ENCODE measurements at regions not wholly inside any gene's neighbourhood (a gene's known extent, or its start where the extent isn't known, plus 50 kb on each side); places are given as distances from the start of the nearest gene placed in this dataset.

DNA sequence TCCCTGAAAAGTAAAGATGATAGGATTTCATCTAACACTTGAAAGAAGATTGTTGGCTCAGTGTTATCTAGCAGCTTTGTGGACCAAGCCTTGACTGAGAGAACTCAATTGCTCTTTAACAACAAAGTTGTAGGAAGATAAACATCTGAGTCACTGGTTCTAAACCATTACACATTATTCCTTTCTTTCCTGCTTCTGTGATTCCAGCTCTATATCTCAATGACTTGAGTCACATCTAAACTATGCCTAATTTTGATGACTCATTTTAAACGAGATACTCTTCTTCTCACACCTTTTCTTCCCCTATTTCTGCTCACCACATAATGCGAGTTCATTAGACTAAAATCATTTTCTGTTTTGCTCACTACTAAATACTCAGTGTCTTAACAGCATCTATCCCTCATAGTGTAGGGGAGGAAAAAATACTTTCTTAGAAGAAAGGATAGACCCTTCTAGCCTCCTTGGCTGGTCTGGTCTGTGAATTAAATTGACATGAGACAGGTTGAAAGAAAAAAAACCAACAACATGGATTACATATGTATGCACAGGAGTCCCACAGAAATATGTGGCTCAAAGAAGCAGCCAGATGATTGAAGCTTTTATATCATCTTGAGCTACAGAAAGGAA is 201.4 kb downstream of the C12orf50 start:
- Histone ChIP-seq H3K4me3 (ENCODE audit: low read depth, low read length) (no peak overlapping the region), H3K27me3 (ENCODE audit: control insufficient read depth, insufficient read depth, low read length) (no peaks in the 10 kb centered on the region), H3K36me3 (ENCODE audit: control insufficient read depth, insufficient read depth, low read length) (no peaks in the 10 kb centered on the region)
- DNase-seq (ENCODE audit: low read depth): no peak
- ChIA-PET CTCF (no interaction called here), POLR2A (no interaction called here)
- TF ChIP-seq, protein P1, sequence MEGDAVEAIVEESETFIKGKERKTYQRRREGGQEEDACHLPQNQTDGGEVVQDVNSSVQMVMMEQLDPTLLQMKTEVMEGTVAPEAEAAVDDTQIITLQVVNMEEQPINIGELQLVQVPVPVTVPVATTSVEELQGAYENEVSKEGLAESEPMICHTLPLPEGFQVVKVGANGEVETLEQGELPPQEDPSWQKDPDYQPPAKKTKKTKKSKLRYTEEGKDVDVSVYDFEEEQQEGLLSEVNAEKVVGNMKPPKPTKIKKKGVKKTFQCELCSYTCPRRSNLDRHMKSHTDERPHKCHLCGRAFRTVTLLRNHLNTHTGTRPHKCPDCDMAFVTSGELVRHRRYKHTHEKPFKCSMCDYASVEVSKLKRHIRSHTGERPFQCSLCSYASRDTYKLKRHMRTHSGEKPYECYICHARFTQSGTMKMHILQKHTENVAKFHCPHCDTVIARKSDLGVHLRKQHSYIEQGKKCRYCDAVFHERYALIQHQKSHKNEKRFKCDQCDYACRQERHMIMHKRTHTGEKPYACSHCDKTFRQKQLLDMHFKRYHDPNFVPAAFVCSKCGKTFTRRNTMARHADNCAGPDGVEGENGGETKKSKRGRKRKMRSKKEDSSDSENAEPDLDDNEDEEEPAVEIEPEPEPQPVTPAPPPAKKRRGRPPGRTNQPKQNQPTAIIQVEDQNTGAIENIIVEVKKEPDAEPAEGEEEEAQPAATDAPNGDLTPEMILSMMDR (IDR thresholded peaks at IDR 0.05; ENCODE audit: insufficient read depth, low read depth, low read length): no peak

DNA sequence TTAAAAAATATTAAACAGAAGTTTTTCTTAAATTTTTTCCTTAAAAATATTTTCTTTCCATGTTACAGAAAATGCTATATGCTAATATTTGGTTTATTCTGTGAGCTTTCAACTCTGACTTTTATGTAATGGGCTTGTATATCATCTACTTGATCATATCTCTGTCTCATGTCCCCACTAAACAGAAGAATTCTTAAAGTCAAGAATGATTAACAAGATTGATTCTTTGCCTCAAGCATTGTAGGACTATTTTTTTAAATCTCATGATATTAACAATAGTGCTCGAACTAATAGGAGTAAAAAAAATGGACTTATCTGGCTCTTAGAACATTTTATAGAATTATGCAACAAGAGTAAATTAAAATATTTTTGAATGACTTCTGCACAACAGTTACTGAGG is 206.3 kb downstream of the C12orf50 start:
- Histone ChIP-seq H3K4me3 (ENCODE audit: low read depth, low read length) (no peak overlapping the region), H3K36me3 (ENCODE audit: control insufficient read depth, insufficient read depth, low read length) (no peaks in the 10 kb centered on the region), H3K27me3 (ENCODE audit: control insufficient read depth, insufficient read depth, low read length) (no peaks in the 10 kb centered on the region)
- no peak for DNase-seq (ENCODE audit: low read depth)
- POLR2A ChIA-PET: no interaction called here
- CTCF ChIA-PET: interaction anchor here (0.6 kb wide), 1 partner anchor 103 kb away, joined by 3 read pairs; no protein-coding TSS in a partner anchor
- TF ChIP-seq, protein P1 (IDR thresholded peaks at IDR 0.05; ENCODE audit: insufficient read depth, low read depth, low read length): no peak

DNA sequence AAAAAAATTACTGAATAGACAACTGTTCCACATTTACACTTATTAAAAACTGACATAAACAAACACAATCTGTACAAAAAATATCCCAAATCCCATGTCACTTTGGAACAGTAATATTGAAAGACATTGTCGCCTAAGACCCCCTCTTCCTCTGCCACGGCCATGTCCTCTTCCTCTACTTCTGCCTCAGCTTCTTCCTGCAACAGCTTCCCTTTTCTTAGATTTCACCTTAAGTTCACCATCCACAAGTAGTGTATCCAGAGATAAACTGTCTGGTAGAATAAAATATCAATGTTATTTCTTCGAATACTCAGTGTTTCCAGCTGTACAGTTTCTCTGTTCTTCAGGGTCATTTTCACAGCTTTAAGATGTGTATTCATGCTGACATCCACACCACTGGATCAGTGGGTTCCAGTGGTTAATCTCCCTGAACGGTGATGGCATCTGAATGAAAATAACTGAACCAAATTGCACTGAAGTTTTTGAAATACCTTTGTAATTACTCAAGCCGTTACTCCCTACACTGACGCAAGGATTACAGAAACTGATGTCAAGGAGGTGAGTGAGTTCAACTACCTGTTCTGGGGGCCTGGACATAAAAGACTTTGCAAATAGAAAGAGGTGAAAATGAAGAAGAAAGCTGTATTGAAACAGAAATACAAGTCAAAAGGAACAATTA is 208.5 kb downstream of the C12orf50 start:
- ChIA-PET POLR2A (no interaction called here), CTCF (no interaction called here)
- TF ChIP-seq, protein P1 (IDR thresholded peaks at IDR 0.05; ENCODE audit: insufficient read depth, low read depth, low read length): no peak

DNA sequence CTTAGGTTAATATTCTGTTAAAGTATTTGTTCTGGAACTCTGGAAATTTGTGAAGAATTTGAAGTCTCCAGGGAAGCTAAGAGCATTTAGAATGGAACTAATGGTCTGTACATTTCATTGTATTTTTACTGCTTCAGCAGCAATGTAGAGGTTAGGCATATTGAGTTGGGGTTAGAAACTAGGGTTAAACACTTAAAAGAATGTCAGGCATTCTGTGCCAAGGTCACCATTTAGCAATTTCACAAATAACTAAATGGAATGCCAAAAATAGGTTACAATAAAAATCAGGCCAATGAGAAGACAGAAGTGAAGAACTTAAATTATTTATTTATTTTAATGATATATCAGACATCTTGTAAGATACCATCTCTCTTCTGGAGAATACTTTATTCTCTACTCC is 210.8 kb downstream of the C12orf50 start:
- Histone ChIP-seq H3K27me3 (ENCODE audit: control insufficient read depth, insufficient read depth, low read length) (no peaks in the 10 kb centered on the region), H3K36me3 (ENCODE audit: control insufficient read depth, insufficient read depth, low read length) (no peaks in the 10 kb centered on the region), H3K4me3 (ENCODE audit: low read depth, low read length) (no peak overlapping the region)
- ChIA-PET POLR2A (no interaction called here), CTCF (no interaction called here)
- no peak for DNase-seq (ENCODE audit: low read depth)
- TF ChIP-seq, protein P1 (IDR thresholded peaks at IDR 0.05; ENCODE audit: insufficient read depth, low read depth, low read length): no peak

More for the DNA sequence above, 208.5 kb downstream of the C12orf50 start:
- H3K4me3 ChIP-seq (ENCODE audit: low read depth, low read length): no peak overlapping the region
- no peaks in the 10 kb centered on the region for H3K27me3 ChIP-seq (ENCODE audit: control insufficient read depth, insufficient read depth, low read length)
- DNase-seq (ENCODE audit: low read depth): no peak
- H3K36me3 ChIP-seq (ENCODE audit: control insufficient read depth, insufficient read depth, low read length): no peaks in the 10 kb centered on the region

DNA sequence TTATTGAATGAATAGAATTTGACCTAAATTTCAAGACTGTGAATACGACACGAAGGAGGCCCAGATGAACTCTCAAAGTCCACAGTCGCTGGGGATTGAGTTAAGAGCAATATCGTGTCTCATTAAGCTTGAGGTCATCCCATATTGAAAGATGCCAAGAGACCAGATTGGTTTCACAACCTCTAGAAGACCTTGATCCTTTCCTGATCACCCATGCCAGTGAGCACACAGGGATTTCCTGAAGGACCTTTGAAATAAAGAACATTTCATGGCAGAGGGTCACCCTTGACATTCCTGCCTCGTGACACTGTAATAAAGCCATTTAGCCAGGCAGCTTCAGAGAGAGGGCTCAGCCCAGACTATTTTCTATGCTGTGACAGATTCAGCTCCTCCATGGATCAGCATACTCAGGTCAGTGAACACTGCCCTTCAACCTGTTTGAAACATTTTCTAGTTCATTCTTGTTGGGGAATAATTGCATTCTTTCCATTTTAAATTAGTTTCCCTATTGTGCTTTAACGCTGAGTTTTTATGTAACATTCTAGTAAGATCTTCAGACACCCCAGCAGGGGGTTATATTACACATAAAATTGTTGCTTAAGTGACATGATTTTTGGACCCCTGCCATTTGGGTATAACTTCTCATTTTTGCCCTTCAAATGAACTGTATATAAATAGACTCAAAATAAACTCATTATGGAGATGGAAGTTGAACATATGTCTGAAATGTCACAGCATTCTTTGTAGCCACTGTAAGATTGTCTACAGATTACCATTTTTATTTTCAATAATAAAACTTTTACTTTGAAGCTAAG is 213.2 kb downstream of the C12orf50 start:
- TF ChIP-seq, protein P1 (IDR thresholded peaks at IDR 0.05; ENCODE audit: insufficient read depth, low read depth, low read length): no peak
- Histone ChIP-seq H3K4me3 (ENCODE audit: low read depth, low read length) (no peak overlapping the region), H3K27me3 (ENCODE audit: control insufficient read depth, insufficient read depth, low read length) (no peaks in the 10 kb centered on the region), H3K36me3 (ENCODE audit: control insufficient read depth, insufficient read depth, low read length) (no peaks in the 10 kb centered on the region)
- DNase-seq (ENCODE audit: low read depth): no peak
- POLR2A ChIA-PET: no interaction called here
- CTCF ChIA-PET: no interaction called here
